ENCODE measurements at regions not wholly inside any gene's neighbourhood (a gene's known extent, or its start where the extent isn't known, plus 50 kb on each side); places are given as distances from the start of the nearest gene placed in this dataset.

DNA sequence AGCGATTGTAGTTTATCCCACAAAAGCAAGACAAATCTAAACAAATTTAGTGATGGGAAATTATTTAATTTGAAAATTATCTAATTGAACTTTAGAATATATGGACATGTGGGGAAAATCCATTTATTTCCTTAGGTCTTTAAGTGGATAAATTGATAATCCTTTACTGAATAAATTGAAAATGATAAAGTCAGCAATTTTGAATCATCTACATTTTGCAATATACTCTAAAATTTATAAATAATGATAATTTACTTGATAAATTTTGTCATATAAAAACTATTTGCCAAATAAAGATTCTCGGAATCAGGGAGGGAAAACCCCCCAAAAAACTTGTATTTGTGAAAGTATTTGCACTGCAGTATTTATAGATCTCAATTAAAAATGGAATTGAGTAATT lies 875.3 kb upstream of the SLITRK5 start:
- Histone ChIP-seq H4K20me1 (ENCODE audit: control insufficient read depth, extremely low read depth, insufficient read depth, low read length) (no peaks in the 10 kb centered on the region), H3K27me3 (ENCODE audit: control insufficient read depth, extremely low read depth, insufficient read depth, low read length) (no peaks in the 10 kb centered on the region), H3K79me2 (ENCODE audit: control insufficient read depth, insufficient read depth, low read length) (no peaks in the 10 kb centered on the region), H3K36me3 (ENCODE audit: control insufficient read depth in 2 of 2, extremely low read depth in 1 of 2, insufficient read depth in 2 of 2, low read length in 2 of 2) (no peaks in the 10 kb centered on the region), H3K9me1 (ENCODE audit: control insufficient read depth, extremely low read depth, insufficient read depth, low read length) (no peaks in the 10 kb centered on the region), H3K4me3 (ENCODE audit: control insufficient read depth in 2 of 3, extremely low read depth in 1 of 3, insufficient read depth in 2 of 3, low read depth in 1 of 3, low read length in 3 of 3) (no peak overlapping the region), H2AFZ (ENCODE audit: control insufficient read depth, low read length) (no peak overlapping the region), H3K27ac (ENCODE audit: control insufficient read depth, insufficient read depth, low read length) (no peak overlapping the region), H3K4me2 (ENCODE audit: control insufficient read depth, extremely low read depth, insufficient read depth, low read depth, low read length) (no peak overlapping the region), H3K9me3 (ENCODE audit: control insufficient read depth, low read depth, low read length) (no peaks in the 10 kb centered on the region), H3K4me1 (ENCODE audit: control insufficient read depth, extremely low read depth, insufficient read depth, low read length) (no peaks in the 10 kb centered on the region), H3K9ac (ENCODE audit: control insufficient read depth, extremely low read depth, insufficient read depth, low read length) (no peak overlapping the region)
- TF ChIP-seq, protein P1, sequence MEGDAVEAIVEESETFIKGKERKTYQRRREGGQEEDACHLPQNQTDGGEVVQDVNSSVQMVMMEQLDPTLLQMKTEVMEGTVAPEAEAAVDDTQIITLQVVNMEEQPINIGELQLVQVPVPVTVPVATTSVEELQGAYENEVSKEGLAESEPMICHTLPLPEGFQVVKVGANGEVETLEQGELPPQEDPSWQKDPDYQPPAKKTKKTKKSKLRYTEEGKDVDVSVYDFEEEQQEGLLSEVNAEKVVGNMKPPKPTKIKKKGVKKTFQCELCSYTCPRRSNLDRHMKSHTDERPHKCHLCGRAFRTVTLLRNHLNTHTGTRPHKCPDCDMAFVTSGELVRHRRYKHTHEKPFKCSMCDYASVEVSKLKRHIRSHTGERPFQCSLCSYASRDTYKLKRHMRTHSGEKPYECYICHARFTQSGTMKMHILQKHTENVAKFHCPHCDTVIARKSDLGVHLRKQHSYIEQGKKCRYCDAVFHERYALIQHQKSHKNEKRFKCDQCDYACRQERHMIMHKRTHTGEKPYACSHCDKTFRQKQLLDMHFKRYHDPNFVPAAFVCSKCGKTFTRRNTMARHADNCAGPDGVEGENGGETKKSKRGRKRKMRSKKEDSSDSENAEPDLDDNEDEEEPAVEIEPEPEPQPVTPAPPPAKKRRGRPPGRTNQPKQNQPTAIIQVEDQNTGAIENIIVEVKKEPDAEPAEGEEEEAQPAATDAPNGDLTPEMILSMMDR (optimal IDR thresholded peaks at IDR 0.05 in 1 of 3, IDR thresholded peaks at IDR 0.05 in 1 of 3, conservative IDR thresholded peaks at IDR 0.05 in 1 of 3; ENCODE audit: extremely low read depth in 1 of 3, insufficient read depth in 2 of 3, low read length in 3 of 3): no peak
- no peak for TF ChIP-seq EZH2 (IDR thresholded peaks at IDR 0.05; ENCODE audit: low read length)
- dilution Hi-C loops (cut with MboI; ENCODE audit: extremely low pct_ligation_motif_present, low sequenced_read_pairs): no loop called here
- FAIRE-seq (no peak), DNase-seq (ENCODE audit: low read depth, low spot score) (no peak)

DNA sequence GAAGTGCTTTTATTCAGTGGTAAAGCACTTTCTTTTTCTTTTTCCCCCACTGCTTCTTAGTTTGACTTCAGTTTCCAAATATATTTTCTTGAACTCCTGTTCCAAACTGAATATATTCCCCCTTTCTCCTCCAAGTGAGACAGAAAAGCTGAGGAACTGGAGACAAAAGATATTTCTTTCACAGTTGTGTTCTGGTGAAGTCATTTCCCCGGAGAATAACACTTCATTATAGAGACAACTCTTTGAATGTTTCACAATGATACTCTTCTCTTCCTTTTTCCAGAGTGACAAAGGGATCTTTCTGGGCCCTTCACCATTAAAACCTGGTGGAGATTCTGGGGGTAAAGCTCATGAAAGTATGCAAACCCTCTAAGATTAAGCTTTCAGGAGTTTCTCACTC lies 860.8 kb upstream of the SLITRK5 start:
- no peak overlapping the region for H3K4me3 ChIP-seq (ENCODE audit: control insufficient read depth in 2 of 3, extremely low read depth in 1 of 3, insufficient read depth in 2 of 3, low read depth in 1 of 3, low read length in 3 of 3)
- H3K27ac ChIP-seq (ENCODE audit: control insufficient read depth, insufficient read depth, low read length): no peak overlapping the region
- no peaks in the 10 kb centered on the region for H3K27me3 ChIP-seq (ENCODE audit: control insufficient read depth, extremely low read depth, insufficient read depth, low read length)
- H3K9me3 ChIP-seq (ENCODE audit: control insufficient read depth, low read depth, low read length): no peaks in the 10 kb centered on the region
- H3K9me1 ChIP-seq (ENCODE audit: control insufficient read depth, extremely low read depth, insufficient read depth, low read length): no peaks in the 10 kb centered on the region
- no peak overlapping the region for H3K4me2 ChIP-seq (ENCODE audit: control insufficient read depth, extremely low read depth, insufficient read depth, low read depth, low read length)
- H3K36me3 ChIP-seq (ENCODE audit: control insufficient read depth in 2 of 2, extremely low read depth in 1 of 2, insufficient read depth in 2 of 2, low read length in 2 of 2): no peaks in the 10 kb centered on the region
- H3K4me1 ChIP-seq (ENCODE audit: control insufficient read depth, extremely low read depth, insufficient read depth, low read length): no peaks in the 10 kb centered on the region
- DNase-seq (ENCODE audit: low read depth, low spot score): no peak
- H4K20me1 ChIP-seq (ENCODE audit: control insufficient read depth, extremely low read depth, insufficient read depth, low read length): no peaks in the 10 kb centered on the region
- FAIRE-seq: no peak
- no peaks in the 10 kb centered on the region for H3K79me2 ChIP-seq (ENCODE audit: control insufficient read depth, insufficient read depth, low read length)
- TF ChIP-seq EZH2 (IDR thresholded peaks at IDR 0.05; ENCODE audit: low read length): no peak
- dilution Hi-C loops (cut with MboI; ENCODE audit: extremely low pct_ligation_motif_present, low sequenced_read_pairs): no loop called here
- no peak overlapping the region for H3K9ac ChIP-seq (ENCODE audit: control insufficient read depth, extremely low read depth, insufficient read depth, low read length)
- no peak overlapping the region for H2AFZ ChIP-seq (ENCODE audit: control insufficient read depth, low read length)

DNA sequence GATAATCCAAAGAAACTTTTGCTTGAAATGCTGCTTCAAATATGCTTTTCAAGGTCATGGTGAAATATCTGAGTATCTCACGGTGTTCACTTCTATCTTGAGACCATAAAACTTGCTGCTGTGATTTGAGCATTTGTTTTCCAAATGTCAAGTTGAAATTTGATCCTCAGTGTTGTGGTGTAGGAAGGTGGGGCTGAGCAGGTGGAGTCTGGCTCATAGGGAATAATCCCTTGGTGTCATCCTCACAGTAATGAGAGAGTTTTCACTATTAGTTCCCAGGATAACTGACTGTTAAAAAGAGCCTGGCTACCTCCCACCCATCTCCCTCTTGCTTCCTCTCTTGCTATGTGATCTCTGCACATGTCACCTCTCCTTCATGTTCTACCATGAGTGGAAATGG lies 858.0 kb upstream of the SLITRK5 start:
- no peak overlapping the region for H3K27ac ChIP-seq (ENCODE audit: control insufficient read depth, insufficient read depth, low read length)
- TF ChIP-seq, protein P1 (optimal IDR thresholded peaks at IDR 0.05 in 1 of 3, IDR thresholded peaks at IDR 0.05 in 1 of 3, conservative IDR thresholded peaks at IDR 0.05 in 1 of 3; ENCODE audit: extremely low read depth in 1 of 3, insufficient read depth in 2 of 3, low read length in 3 of 3): no peak
- no peak for TF ChIP-seq EZH2 (IDR thresholded peaks at IDR 0.05; ENCODE audit: low read length)
- no peaks in the 10 kb centered on the region for H3K9me1 ChIP-seq (ENCODE audit: control insufficient read depth, extremely low read depth, insufficient read depth, low read length)
- DNase-seq (ENCODE audit: low read depth, low spot score): no peak
- H3K36me3 ChIP-seq (ENCODE audit: control insufficient read depth in 2 of 2, extremely low read depth in 1 of 2, insufficient read depth in 2 of 2, low read length in 2 of 2): no peaks in the 10 kb centered on the region
- no peak overlapping the region for H2AFZ ChIP-seq (ENCODE audit: control insufficient read depth, low read length)
- no peaks in the 10 kb centered on the region for H3K4me1 ChIP-seq (ENCODE audit: control insufficient read depth, extremely low read depth, insufficient read depth, low read length)
- no peaks in the 10 kb centered on the region for H3K79me2 ChIP-seq (ENCODE audit: control insufficient read depth, insufficient read depth, low read length)
- FAIRE-seq: no peak
- no peaks in the 10 kb centered on the region for H4K20me1 ChIP-seq (ENCODE audit: control insufficient read depth, extremely low read depth, insufficient read depth, low read length)
- no peaks in the 10 kb centered on the region for H3K9me3 ChIP-seq (ENCODE audit: control insufficient read depth, low read depth, low read length)
- H3K4me2 ChIP-seq (ENCODE audit: control insufficient read depth, extremely low read depth, insufficient read depth, low read depth, low read length): no peak overlapping the region
- dilution Hi-C loops (cut with MboI; ENCODE audit: extremely low pct_ligation_motif_present, low sequenced_read_pairs): no loop called here
- no peak overlapping the region for H3K9ac ChIP-seq (ENCODE audit: control insufficient read depth, extremely low read depth, insufficient read depth, low read length)
- H3K27me3 ChIP-seq (ENCODE audit: control insufficient read depth, extremely low read depth, insufficient read depth, low read length): no peaks in the 10 kb centered on the region
- H3K4me3 ChIP-seq (ENCODE audit: control insufficient read depth in 2 of 3, extremely low read depth in 1 of 3, insufficient read depth in 2 of 3, low read depth in 1 of 3, low read length in 3 of 3): no peak overlapping the region
